ENCODE measurements at regions not wholly inside any gene's neighbourhood (a gene's known extent, or its start where the extent isn't known, plus 50 kb on each side); places are given as distances from the start of the nearest gene placed in this dataset.
"Not testable (repeated sequence)": the region's sequence is repeated elsewhere in the genome, so short reads cannot be mapped to it uniquely, and the experiment has no call there.

DNA sequence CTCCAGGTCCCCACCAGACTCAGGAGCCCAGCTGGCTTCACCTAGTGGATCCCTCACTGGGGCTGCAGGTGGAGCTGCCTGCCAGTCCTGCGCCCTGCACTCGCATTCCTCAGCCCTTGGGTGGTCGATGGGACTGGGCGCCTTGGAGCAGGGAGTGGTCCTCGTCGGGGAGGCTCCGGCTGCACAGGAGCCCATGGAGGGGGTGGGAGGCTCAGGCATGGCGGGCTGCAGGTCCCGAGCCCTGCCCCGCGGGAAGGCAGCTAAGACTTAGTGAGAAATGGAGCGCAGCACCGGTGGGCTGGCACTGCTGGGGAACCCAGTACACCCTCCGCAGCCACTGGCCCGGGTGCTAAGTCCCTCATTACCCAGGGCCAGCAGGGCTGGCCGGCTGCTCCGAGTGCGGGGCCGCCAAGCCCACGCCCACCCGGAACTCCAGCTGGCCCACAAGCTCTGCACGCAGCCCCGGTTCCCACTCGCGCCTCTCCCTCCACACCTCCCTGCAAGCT, 203.4 kb downstream of the DSC3 start:
- DNase-seq (ENCODE audit: low read depth in 1 of 2, low spot score in 2 of 2); POLR2A ChIA-PET (ENCODE audit: partially characterized antibody); H3K79me2 ChIP-seq (ENCODE audit: control insufficient read depth in 1 of 2, insufficient read depth in 2 of 2, low read length in 2 of 2); H2BK5ac ChIP-seq (ENCODE audit: low read depth, low read length); H2BK120ac ChIP-seq (replicated peaks; ENCODE audit: low read depth, low read length); FAIRE-seq; H2BK12ac ChIP-seq (ENCODE audit: low read depth, low read length); H4K5ac ChIP-seq (ENCODE audit: insufficient read length, low read depth, low read length); CTCF ChIA-PET (ENCODE audit: partially characterized antibody); H3K27me3 ChIP-seq (replicated peaks in 1 of 4; ENCODE audit: control insufficient read depth in 3 of 4, extremely low read depth in 1 of 4, insufficient read depth in 3 of 4, low read length in 3 of 4); H4K91ac ChIP-seq (replicated peaks; ENCODE audit: insufficient read length, low read length); H2BK15ac ChIP-seq (ENCODE audit: low read length); H3K36me3 ChIP-seq (ENCODE audit: control insufficient read depth in 2 of 4, insufficient read depth in 4 of 4, low read length in 3 of 4); H2AFZ ChIP-seq (ENCODE audit: low read length); H3K27ac ChIP-seq (ENCODE audit: low read depth, low read length); H3K79me1 ChIP-seq (ENCODE audit: low read depth, low read length); H3K4ac ChIP-seq (replicated peaks; ENCODE audit: insufficient read length, low read depth, low read length); H2AK5ac ChIP-seq (ENCODE audit: low read depth, low read length); H3K4me3 ChIP-seq (ENCODE audit: extremely low read depth in 1 of 4, insufficient read depth in 2 of 4, low read depth in 3 of 4, low read length in 4 of 4); H3K9ac ChIP-seq (replicated peaks in 1 of 4; ENCODE audit: extremely low read depth in 1 of 4, low read depth in 3 of 4, low read length in 3 of 4); H3K23me2 ChIP-seq (ENCODE audit: low read depth, low read length); H3K18ac ChIP-seq (ENCODE audit: extremely low read depth, low read length); H3K23ac ChIP-seq (ENCODE audit: insufficient read length); H2BK20ac ChIP-seq (ENCODE audit: low read length); H3K14ac ChIP-seq (ENCODE audit: insufficient read length); H4K20me1 ChIP-seq (replicated peaks in 1 of 2; ENCODE audit: control insufficient read depth in 1 of 2, insufficient read depth in 2 of 2, low read length in 2 of 2); H3K9me3 ChIP-seq (ENCODE audit: insufficient read depth in 2 of 2, low read depth in 1 of 2, low read length in 1 of 2); H3K4me2 ChIP-seq (ENCODE audit: insufficient read depth in 1 of 2, low read depth in 2 of 2, low read length in 2 of 2); H3K4me1 ChIP-seq (replicated peaks in 1 of 4; ENCODE audit: control insufficient read depth in 3 of 4, insufficient read depth in 4 of 4, low read length in 3 of 4); H3K56ac ChIP-seq (replicated peaks; ENCODE audit: insufficient read length, low read depth, low read length); H4K8ac ChIP-seq (ENCODE audit: extremely low read depth, insufficient read depth, low read length): not testable (repeated sequence)
- 97% methylated on average over 14 of the region's 25 CpGs; no CpG with 5 or more reads in 1 of the 2 experiments for WGBS, 2 experiments (ENCODE audit: extremely low coverage in 1 of 2, insufficient coverage in 1 of 2, insufficient read length in 1 of 2, insufficient replicate concordance in 2 of 2, low coverage in 1 of 2, low lambda C conversion rate in 2 of 2, missing lambda C conversion rate in 1 of 2)
